LNCAP (cell line): ENCODE measurements at regions not wholly inside any gene's neighbourhood (a gene's known extent, or its start where the extent isn't known, plus 50 kb on each side); places are given as distances from the start of the nearest gene placed in this dataset.

Experiments used
- CTCF ChIP-seq: fragments of 450-650 bp; IDR thresholded peaks from 2 replicates; pipeline ENCODE4 v1.5.1; 2017; ENCODE audit warnings: mild to moderate bottlenecking

DNA sequence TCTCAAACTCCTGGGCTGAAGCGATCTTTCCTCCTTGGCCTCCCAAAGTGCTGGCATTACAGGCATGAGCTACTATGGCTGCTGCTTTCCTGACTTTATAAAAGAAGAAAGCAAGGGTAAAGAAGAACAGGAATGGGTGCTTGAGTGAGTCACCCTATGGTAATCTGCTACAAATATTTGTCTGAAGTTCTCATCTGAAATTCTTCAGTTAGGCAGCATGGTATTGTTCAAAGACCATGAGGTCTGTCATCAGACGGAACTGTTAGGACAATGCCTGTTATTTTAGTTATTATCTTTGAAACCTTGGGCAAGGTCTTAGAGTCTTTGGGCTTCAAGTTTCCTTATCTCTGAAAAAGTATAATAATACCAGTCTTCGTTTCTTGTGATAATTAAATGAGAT, 695.8 kb downstream of the RNF144A start:
- TF ChIP-seq CTCF, result no peak

GRCh38 chr2:7613831-7614230, 696.6 kb downstream of the RNF144A start:
- no peak for TF ChIP-seq CTCF

DNA sequence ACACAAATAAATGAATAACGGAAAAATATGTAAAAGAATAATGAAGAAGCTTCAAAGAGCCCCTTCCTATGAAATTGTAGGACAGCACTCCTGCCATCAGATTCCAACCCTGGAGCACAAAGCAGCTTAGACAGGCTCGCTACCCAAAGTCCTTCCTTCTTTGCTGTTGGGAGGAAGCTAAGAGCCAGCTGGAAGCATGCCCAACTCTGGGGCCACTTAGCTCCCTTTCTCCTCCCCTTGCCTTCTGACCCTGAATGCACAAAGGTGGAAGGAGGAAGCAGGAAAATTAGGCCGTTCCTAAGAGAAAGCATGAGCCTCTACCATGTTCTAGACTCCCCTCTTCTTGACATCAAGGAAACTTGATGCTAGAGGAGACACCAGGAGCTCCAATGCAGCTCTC, 700.8 kb downstream of the RNF144A start:
- TF ChIP-seq CTCF, result no peak

GRCh38 chr2:7619203-7619970, 702.2 kb downstream of the RNF144A start:
- no peak for TF ChIP-seq CTCF

GRCh38 chr2:7620255-7620654, 703.0 kb downstream of the RNF144A start:
- no peak for TF ChIP-seq CTCF

- no peak for TF ChIP-seq CTCF
Measured at GRCh38 chr2:7621018-7621814, 704.0 kb downstream of the RNF144A start.

GRCh38 chr2:7625392-7626138, 708.4 kb downstream of the RNF144A start:
- TF ChIP-seq CTCF, result no peak
